Testis (tissue), 2 donors: ENCODE measurements at regions not wholly inside any gene's neighbourhood (a gene's known extent, or its start where the extent isn't known, plus 50 kb on each side); places are given as distances from the start of the nearest gene placed in this dataset.

Experiments
- POLR2A ChIP-seq: fragments of 450-650 bp; IDR thresholded peaks from one replicate; pipeline ENCODE4 v1.6.1; 2017; ENCODE audit warnings: antibody characterized with exemption, mild to moderate bottlenecking, moderate library complexity
- TF ChIP-seq, protein P1 (sequence below), 3 experiments: fragments of 450-650 bp in 2 of 3; fragments of 200-600 bp in 1 of 3; sonication (generic) in 1 of 3; IDR thresholded peaks; one replicate each; pipeline ENCODE4 v1.5.1; 2016 to 2019; ENCODE audit warnings: antibody characterized with exemption in 3 of 3, mild to moderate bottlenecking in 2 of 3, moderate library complexity in 1 of 3

DNA sequence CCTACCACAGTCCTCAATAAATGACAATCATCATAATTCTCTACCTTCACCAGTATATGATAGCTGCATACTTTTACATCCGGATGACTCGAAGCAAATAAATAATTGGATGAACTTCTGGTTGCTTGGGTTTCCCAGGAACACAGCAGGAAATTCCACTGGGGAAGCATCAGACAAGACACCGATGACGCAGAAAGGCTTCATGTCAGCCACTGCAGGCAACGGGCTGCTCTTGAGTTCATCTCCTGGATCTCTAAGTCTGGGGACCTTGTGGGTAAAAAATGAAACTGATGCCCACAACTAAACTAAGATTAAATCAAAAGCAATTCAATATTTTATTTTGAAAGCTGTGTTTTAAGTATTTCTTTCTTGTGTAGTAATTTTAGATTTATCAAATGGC lies 472.1 kb upstream of the C16orf82 start:
- TF ChIP-seq, protein P1, sequence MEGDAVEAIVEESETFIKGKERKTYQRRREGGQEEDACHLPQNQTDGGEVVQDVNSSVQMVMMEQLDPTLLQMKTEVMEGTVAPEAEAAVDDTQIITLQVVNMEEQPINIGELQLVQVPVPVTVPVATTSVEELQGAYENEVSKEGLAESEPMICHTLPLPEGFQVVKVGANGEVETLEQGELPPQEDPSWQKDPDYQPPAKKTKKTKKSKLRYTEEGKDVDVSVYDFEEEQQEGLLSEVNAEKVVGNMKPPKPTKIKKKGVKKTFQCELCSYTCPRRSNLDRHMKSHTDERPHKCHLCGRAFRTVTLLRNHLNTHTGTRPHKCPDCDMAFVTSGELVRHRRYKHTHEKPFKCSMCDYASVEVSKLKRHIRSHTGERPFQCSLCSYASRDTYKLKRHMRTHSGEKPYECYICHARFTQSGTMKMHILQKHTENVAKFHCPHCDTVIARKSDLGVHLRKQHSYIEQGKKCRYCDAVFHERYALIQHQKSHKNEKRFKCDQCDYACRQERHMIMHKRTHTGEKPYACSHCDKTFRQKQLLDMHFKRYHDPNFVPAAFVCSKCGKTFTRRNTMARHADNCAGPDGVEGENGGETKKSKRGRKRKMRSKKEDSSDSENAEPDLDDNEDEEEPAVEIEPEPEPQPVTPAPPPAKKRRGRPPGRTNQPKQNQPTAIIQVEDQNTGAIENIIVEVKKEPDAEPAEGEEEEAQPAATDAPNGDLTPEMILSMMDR (IDR thresholded peaks at IDR 0.05) = no peak
- TF ChIP-seq POLR2A = no peak
